Inflammatory macrophage treated with lipopolysaccharide for 1 hour (primary cell): ENCODE measurements at regions not wholly inside any gene's neighbourhood (a gene's known extent, or its start where the extent isn't known, plus 50 kb on each side); places are given as distances from the start of the nearest gene placed in this dataset.

Experiments
- DNase-seq, 2 donors: peaks; one replicate each; pipeline ENCODE4 v3.0.0-alpha.2; 2020 to 2022

- no peak for DNase-seq
Observed at GRCh38 chr5:4243479-4244264, 648.0 kb downstream of the IRX1 start.

GRCh38 chr5:4244306-4244705, 648.7 kb downstream of the IRX1 start:
- no peak for DNase-seq

GRCh38 chr5:4245076-4245475, 649.4 kb downstream of the IRX1 start:
- no peak for DNase-seq

- DNase-seq, result no peak
Observed at GRCh38 chr5:4245511-4245910, 649.9 kb downstream of the IRX1 start.

GRCh38 chr5:4246447-4246846, 650.8 kb downstream of the IRX1 start:
- DNase-seq, result no peak

- no peak for DNase-seq
Observed at GRCh38 chr5:4250254-4250653, 654.6 kb downstream of the IRX1 start.

DNA sequence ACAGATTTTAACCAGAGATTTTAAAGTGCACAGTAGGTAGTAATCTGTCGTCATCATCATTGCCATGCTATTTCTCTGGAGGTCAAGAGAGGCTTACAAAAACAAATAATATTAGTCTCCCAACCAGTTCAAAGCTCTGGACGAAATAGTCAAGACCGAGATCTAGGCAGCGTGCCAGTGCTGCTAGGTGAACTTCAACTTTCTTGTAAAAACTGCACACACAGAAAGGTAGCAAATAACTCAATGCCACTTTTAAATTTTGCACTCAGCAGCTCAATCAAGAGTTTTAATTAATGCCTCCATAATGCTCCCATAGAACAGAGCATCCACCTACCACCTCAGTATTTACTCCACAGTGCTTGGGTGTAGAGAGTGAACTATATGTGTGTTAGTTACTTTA, 656.8 kb downstream of the IRX1 start:
- no peak for DNase-seq

DNA sequence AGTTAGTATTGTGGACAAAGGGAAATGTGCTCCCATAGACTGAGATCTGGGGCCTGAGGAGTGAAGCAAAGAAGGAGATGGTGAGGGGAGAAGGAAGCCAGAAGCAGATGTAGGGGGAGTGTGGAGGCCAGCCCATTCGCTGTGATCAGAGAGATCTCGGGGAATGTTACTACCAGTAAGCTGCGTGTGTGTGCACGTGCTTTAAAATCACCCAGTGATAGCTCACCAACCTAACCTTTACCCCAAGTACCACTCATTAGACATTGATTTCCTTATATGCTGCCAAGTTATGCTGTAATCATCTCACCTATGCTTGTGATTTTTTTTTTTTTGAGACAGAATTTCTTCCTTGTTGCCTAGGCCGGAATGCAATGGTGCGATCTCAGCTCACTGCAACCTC, 659.1 kb downstream of the IRX1 start:
- DNase-seq, result no peak

DNA sequence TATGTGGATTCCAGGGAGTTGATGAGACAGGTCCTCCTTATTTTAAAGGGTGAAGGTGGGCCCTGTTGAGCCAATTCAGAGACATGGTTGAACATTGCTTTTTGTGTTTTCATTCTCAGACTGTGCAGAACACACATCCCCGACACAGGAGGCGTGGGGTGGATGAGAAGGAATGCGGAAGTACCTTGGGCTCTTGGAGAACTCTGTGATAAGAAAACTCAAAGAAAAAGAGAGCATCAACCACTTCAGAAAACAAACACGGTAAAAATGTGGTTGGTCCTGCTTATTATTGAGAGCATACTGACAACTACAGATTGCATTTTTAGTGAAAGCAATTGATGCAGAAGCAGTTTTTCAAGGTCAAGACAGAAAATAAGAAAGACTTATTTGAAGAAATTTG, 659.8 kb downstream of the IRX1 start:
- DNase-seq, result no peak

- DNase-seq, result no peak
Observed at GRCh38 chr5:4258170-4258569, 662.5 kb downstream of the IRX1 start.

GRCh38 chr5:4271193-4271592, 675.6 kb downstream of the IRX1 start:
- DNase-seq, result no peak

DNA sequence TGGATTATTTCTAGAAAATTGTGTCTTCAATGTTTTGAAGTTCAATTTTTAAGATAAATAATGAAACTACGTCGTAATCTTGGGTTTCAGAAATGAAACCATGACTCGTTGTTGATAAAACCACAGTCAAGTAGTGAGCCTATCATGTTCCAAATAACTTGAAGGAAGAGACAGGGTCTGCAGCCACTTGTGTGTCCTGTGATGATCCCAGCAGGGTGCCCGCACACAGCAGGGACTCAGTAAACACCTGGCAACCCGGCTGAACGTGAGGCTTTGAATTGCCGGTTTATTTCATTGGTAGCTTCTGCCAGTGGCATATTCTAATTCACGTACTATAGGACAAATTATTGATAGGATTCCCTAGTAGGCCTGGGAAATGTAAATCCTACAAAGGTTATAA, 679.6 kb downstream of the IRX1 start:
- DNase-seq, result no peak

DNA sequence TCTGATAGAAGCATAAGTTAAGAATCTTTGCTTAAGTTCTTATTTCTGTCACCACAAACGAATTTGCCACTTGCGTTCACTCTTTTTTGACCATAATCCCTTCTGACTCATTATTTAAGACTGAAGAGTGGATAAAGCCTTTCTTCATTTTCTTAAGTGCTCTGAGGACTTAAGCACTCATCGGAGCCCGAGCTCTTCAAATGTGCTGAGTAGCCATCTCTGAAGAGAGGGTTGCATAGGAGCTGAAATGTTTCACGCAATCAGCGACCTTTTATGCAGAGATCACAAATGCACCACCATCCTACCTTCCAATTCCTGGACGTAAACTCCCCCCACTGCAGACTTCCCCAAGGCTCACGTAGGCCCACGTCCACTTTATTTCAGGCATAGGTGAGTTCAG, 699.2 kb downstream of the IRX1 start:
- no peak for DNase-seq

GRCh38 chr5:4295663-4296339, 700.2 kb downstream of the IRX1 start:
- DNase-seq, result no peak

DNA sequence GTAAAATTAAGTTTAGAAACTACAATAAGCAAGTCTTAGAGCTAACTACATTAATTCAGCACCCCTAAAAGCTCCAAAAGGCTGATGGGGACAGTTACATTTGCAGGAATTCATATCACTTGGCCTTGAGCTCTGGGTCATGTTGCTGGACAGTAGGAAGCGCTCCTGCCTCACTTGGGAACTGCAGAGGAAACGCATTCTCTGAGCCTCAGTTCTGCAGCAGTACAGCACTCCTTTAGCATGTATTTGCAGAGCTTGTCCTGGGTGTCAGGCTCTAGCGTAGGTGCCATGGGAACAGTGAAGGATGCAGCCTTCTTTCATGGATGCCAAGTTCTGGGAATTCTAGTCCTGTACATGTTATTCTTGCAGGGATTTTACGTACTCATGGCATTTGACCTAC, 710.4 kb downstream of the IRX1 start:
- DNase-seq, result no peak

GRCh38 chr5:4309026-4309425, 713.4 kb downstream of the IRX1 start:
- no peak for DNase-seq

GRCh38 chr5:4313138-4313537, 717.5 kb downstream of the IRX1 start:
- DNase-seq, result no peak

DNA sequence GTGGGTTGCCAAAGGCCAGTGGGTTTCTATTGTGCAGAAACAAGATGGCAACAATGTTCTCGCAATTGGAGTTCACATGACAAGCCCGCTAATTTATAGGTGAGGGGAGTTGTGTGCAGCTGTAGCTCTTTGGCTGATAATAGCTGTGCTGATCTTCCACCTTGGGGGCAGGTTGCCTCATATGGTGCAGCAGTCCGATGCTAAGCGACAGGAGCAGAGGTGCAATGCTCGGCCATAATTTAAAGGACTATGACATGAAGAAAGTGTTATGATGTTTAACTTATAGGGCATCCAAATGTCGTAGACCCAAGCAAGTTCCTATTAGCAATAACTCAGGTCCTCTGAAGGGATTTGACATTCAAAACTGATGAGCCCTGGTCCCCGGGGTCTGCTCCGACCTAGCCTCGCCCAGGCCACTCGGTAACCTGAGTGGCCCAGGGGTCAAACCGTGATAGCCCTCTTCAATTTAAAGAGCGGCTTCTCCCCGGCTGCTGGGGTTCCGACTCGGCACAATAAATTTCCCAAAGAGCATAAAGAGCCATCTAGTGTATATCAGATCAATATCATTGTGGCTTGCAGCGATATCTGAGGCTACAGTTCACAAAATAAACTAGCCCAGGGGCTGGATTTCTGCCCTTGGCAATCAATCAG, 724.0 kb downstream of the IRX1 start:
- no peak for DNase-seq

- no peak for DNase-seq
Observed at GRCh38 chr5:4330327-4330726, 734.7 kb downstream of the IRX1 start.

GRCh38 chr5:4335078-4335477, 739.4 kb downstream of the IRX1 start:
- DNase-seq, result no peak

- DNase-seq, result no peak
Observed at GRCh38 chr5:4337519-4337918, 741.9 kb downstream of the IRX1 start.

GRCh38 chr5:4339949-4340348, 744.3 kb downstream of the IRX1 start:
- no peak for DNase-seq

GRCh38 chr5:4345850-4346249, 750.2 kb downstream of the IRX1 start:
- DNase-seq, result no peak

DNA sequence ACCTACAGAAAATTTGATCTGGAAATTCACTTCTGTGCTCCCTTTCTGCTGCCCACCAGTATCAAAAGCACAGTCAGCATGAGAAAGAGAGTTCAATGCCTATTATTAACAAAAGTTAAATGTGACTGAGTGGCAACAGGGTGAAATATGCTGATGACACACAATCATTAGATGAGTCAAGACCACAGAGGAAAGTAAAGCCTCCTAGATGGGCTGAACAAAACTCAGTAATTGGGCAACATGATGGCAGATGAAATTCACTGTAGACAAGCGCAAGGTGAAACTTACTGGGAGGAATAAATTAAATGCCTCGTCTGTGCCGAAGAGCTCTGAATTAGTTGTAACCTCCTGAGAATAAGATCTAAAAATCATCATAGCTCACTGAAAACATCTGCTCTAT, 752.8 kb downstream of the IRX1 start:
- DNase-seq, result no peak
